HEK293T (cell line): ENCODE measurements at regions not wholly inside any gene's neighbourhood (a gene's known extent, or its start where the extent isn't known, plus 50 kb on each side); places are given as distances from the start of the nearest gene placed in this dataset.

Experiments used
- CTCF ChIA-PET: fragments of 350-600 bp; formaldehyde crosslinking; extraction: SDS; loops from one replicate; lab custom pipeline; 2021; ENCODE audit warnings: antibody characterized with exemption, inconsistent platforms; lab: Yijun Ruan, JAX
- POLR2A ChIA-PET: fragments of 350-600 bp; formaldehyde crosslinking; extraction: SDS; loops from one replicate; lab custom pipeline; 2020; ENCODE audit warnings: antibody characterized with exemption, inconsistent platforms; lab: Yijun Ruan, JAX
- DNase-seq: peaks from one replicate; pipeline ENCODE4 v3.0.0; 2012; ENCODE audit warnings: mixed read lengths; ENCODE audit errors: extremely low spot score
- ARNT ChIP-seq: fragments of 450-650 bp; IDR thresholded peaks from 2 replicates; pipeline ENCODE4 v1.6.1; 2017; ENCODE audit warnings: mild to moderate bottlenecking
- BHLHE40 ChIP-seq: fragments of 450-650 bp; IDR thresholded peaks from 2 replicates; pipeline ENCODE4 v1.6.1; 2016; ENCODE audit warnings: mild to moderate bottlenecking, moderate library complexity, borderline replicate concordance
- CTBP1 ChIP-seq: fragments of 450-650 bp; IDR thresholded peaks from 2 replicates; pipeline ENCODE4 v1.6.1; 2016; ENCODE audit warnings: borderline replicate concordance
- ELF4 ChIP-seq: fragments of 450-650 bp; IDR thresholded peaks from 2 replicates; pipeline ENCODE4 v1.6.1; 2017; ENCODE audit warnings: antibody characterized with exemption
- FOXA1 ChIP-seq: fragments of 450-650 bp; IDR thresholded peaks from 2 replicates; pipeline ENCODE4 v1.6.1; 2016; ENCODE audit warnings: mild to moderate bottlenecking
- FOXK2 ChIP-seq: fragments of 450-650 bp; IDR thresholded peaks from 2 replicates; pipeline ENCODE4 v1.6.1; 2016; ENCODE audit warnings: mild to moderate bottlenecking
- FOXM1 ChIP-seq: fragments of 450-650 bp; IDR thresholded peaks from 2 replicates; pipeline ENCODE4 v1.6.1; 2017; ENCODE audit warnings: mild to moderate bottlenecking, borderline replicate concordance
- HDGF ChIP-seq: fragments of 450-650 bp; IDR thresholded peaks from 2 replicates; pipeline ENCODE4 v1.6.1; 2017; ENCODE audit warnings: antibody characterized with exemption, borderline replicate concordance
- L3MBTL2 ChIP-seq: fragments of 450-650 bp; conservative IDR thresholded peaks from 2 replicates; pipeline ENCODE4 v1.6.1; 2016; ENCODE audit warnings: mild to moderate bottlenecking
- LEF1 ChIP-seq: fragments of 450-650 bp; IDR thresholded peaks from 2 replicates; pipeline ENCODE4 v1.6.1; 2017; ENCODE audit warnings: mild to moderate bottlenecking, borderline replicate concordance
- NFRKB ChIP-seq: fragments of 450-650 bp; IDR thresholded peaks from 2 replicates; pipeline ENCODE4 v1.6.1; 2016; ENCODE audit warnings: mild to moderate bottlenecking, moderate library complexity
- SP1 ChIP-seq: fragments of 450-650 bp; IDR thresholded peaks from 2 replicates; pipeline ENCODE4 v1.6.1; 2017
- SUZ12 ChIP-seq: fragments of 450-650 bp; IDR thresholded peaks from 2 replicates; pipeline ENCODE4 v1.6.1; 2016; ENCODE audit warnings: mild to moderate bottlenecking
- TARDBP ChIP-seq: fragments of 450-650 bp; IDR thresholded peaks from 2 replicates; pipeline ENCODE4 v1.6.1; 2016
- ZNF384 ChIP-seq: fragments of 450-650 bp; IDR thresholded peaks from 2 replicates; pipeline ENCODE4 v1.6.1; 2016
- TF ChIP-seq, protein P1 (sequence below): fragments of 450-650 bp; IDR thresholded peaks from 2 replicates; pipeline ENCODE4 v1.6.1; 2016

DNA sequence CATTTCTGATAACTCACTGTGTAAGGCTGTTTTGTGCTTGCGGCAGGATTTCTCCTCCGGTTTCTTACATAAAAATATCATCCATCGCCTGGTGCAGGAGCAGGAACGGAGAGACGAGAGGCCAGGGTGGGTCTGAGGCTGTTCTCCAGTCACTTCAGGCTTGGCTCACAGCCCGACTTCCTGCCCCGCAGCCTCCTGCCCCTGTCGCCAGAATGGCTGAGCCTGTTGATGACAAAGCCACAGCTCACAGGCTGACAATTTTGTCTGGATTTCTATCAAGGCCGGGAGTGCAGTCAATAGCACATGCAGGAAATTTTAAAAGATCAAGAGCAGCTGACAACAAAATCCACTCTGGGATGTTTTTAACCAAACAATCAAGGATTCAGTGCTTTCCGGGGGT lies 229.7 kb upstream of the ZNF32 start:
- no peak for TF ChIP-seq L3MBTL2
- TF ChIP-seq CTBP1, result no peak
- no peak for TF ChIP-seq HDGF
- no peak for TF ChIP-seq TARDBP
- TF ChIP-seq FOXM1, result no peak
- no peak for TF ChIP-seq LEF1
- no peak for TF ChIP-seq FOXK2
- no peak for TF ChIP-seq ELF4
- no peak for TF ChIP-seq SUZ12
- no peak for TF ChIP-seq ZNF384
- no peak for TF ChIP-seq ARNT
- no peak for TF ChIP-seq BHLHE40
- TF ChIP-seq FOXA1, result no peak
- ChIA-PET CTCF (no interaction called here), POLR2A (no interaction called here)
- no peak for DNase-seq

DNA sequence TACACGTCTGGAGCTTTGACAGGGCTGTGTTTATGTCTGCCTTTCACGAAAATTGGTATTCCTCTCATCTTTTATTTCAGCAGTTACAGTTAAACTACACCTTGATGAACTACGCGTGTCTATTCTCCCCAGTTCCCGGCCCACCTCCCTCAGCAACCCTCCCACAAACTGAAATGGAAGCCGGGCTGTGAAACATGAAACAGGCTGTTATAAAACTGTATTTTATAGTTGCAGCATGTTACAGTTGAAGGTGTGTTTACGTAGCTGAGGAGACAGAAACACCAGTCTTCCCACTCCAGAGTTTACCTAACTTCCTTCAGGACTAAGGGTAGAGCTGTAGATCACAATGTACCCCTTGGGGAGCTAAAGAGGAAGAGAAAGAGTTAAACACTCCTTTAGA lies 228.3 kb upstream of the ZNF32 start:
- ChIA-PET POLR2A (no interaction called here), CTCF (no interaction called here)
- DNase-seq, result no peak
- TF ChIP-seq TARDBP (no peak), LEF1 (no peak), ARNT (no peak), FOXK2 (no peak), FOXM1 (no peak), SUZ12 (no peak), FOXA1 (no peak), NFRKB (no peak), ELF4 (no peak), BHLHE40 (no peak), SP1 (no peak), ZNF384 (no peak), L3MBTL2 (no peak), CTBP1 (no peak), HDGF (no peak)
- TF ChIP-seq, protein P1, sequence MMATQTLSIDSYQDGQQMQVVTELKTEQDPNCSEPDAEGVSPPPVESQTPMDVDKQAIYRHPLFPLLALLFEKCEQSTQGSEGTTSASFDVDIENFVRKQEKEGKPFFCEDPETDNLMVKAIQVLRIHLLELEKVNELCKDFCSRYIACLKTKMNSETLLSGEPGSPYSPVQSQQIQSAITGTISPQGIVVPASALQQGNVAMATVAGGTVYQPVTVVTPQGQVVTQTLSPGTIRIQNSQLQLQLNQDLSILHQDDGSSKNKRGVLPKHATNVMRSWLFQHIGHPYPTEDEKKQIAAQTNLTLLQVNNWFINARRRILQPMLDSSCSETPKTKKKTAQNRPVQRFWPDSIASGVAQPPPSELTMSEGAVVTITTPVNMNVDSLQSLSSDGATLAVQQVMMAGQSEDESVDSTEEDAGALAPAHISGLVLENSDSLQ, result no peak

DNA sequence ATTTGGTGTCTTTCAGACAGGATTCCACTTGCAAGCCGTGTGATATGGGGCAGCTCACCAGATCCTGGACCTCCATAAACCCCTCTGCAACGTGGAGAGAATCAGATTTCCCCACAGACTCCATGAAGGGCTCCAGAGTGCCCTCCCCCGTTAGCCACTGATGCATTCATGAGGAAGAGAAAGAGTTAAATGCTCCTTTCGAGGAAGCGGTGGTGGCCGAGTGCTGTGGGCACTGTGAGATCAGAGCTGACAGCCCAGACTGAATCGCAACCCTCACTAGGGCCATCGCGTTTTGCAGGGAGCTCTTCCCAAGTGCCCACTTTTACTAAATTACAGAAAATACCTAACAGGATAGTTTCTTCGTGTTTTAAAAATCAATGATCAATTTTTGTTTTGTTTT lies 226.3 kb upstream of the ZNF32 start:
- ChIA-PET CTCF (no interaction called here), POLR2A (no interaction called here)
- no peak for DNase-seq
- no peak for TF ChIP-seq L3MBTL2
- TF ChIP-seq FOXA1, result no peak
- no peak for TF ChIP-seq TARDBP
- no peak for TF ChIP-seq LEF1
- TF ChIP-seq BHLHE40, result no peak
- TF ChIP-seq ARNT, result no peak

DNA sequence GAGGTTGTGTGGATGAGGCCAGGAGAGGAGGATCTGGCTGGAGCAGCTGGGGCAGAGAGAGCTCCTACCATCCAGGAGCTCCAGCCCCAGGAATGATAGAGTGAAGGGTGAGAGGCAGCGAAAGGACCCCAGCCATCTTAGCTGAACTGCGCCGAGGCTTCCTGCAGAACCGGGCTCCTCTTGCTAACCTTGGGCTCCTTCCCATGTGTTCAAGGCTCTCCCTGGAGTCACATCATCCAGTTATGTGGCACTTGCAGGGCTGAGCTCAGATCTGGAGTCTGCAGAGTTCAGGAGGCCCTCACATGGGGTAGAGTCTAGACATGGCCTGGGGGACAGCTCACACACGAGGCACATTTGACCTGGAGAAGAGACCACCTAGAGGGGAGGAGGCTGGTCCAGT lies 225.0 kb upstream of the ZNF32 start:
- DNase-seq, result no peak
- ChIA-PET POLR2A (no interaction called here), CTCF (no interaction called here)
- TF ChIP-seq TARDBP, result no peak
- no peak for TF ChIP-seq LEF1
- TF ChIP-seq SUZ12, result no peak
- no peak for TF ChIP-seq CTBP1
- TF ChIP-seq NFRKB, result no peak
- no peak for TF ChIP-seq ELF4
- no peak for TF ChIP-seq SP1
- TF ChIP-seq ARNT, result no peak
- TF ChIP-seq FOXM1, result no peak
- no peak for TF ChIP-seq L3MBTL2
- TF ChIP-seq HDGF, result no peak
- TF ChIP-seq BHLHE40, result no peak
- TF ChIP-seq, protein P1, result no peak
- no peak for TF ChIP-seq FOXA1
- TF ChIP-seq ZNF384, result no peak
- TF ChIP-seq FOXK2, result no peak

DNA sequence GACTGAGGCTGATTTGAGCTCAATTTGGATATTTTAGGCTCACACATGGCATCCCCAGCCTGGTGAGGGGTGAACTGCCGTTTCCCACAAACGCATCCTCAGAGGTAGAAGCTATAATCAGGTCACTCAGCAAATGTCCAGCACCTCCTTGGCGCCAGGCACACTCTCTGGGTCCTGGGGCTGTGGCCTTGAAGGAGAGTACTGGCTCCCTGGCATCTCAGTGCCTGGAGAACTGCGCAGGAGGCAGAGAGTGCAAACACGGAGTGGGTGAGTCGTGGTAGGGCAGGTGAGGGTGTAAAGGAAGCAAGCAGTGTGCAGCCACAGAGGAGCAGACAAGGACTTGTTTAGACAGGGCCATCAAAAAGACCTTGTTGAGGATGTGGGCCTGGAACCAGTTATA lies 224.0 kb upstream of the ZNF32 start:
- DNase-seq, result no peak
- ChIA-PET POLR2A (no interaction called here), CTCF (no interaction called here)
- TF ChIP-seq SP1 (no peak), SUZ12 (no peak), FOXK2 (no peak), ARNT (no peak), HDGF (no peak), LEF1 (no peak), L3MBTL2 (no peak), CTBP1 (no peak), ELF4 (no peak), FOXM1 (no peak), TARDBP (no peak), NFRKB (no peak), FOXA1 (no peak), ZNF384 (no peak), BHLHE40 (no peak)
- TF ChIP-seq, protein P1, result no peak

DNA sequence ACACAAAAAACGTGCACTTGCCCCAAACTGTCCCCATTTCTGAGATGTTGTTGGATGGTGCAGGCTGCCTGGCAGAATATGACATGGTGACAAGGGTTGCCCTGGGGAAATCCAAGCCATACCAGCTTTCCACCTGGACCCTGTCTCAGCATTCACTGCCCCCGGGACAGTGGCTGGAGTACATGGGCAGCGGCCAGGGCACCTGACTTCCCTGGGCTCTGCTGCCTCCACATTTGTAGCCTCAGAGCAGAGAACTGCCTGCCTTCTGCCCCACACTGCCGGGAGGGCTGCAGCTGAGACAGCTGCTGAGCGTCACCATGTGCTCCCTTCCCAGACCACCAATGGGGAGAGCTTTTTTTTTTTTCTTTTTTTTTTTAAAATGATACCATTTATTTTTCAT lies 222.9 kb upstream of the ZNF32 start:
- ChIA-PET POLR2A (no interaction called here), CTCF (no interaction called here)

More for the DNA sequence above, 222.9 kb upstream of the ZNF32 start:
- no peak for TF ChIP-seq FOXA1
- no peak for DNase-seq
